ENCODE measurements at regions not wholly inside any gene's neighbourhood (a gene's known extent, or its start where the extent isn't known, plus 50 kb on each side); places are given as distances from the start of the nearest gene placed in this dataset.

DNA sequence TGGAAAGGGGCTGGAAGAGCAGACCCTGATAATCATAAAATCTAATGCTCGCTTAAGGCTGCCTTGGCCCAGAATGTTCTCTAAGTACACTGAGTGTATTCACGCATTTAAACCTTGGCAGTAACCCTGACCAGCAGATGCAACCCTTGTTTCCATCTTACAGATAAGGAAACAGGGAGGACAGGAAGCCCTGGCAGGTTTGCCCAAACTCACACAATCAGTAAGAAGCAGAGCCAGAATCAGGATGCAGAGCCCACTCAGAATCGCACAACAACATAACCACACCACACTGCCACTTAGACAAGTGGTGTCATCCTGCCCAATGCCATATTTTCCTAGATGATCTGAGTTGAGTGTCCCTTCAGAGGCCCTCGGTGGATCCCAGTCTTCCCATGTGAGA lies 214.5 kb upstream of the HES1 start:
- Mint-ChIP-seq H3K4me3 (no peak overlapping the region), H3K9me3 (peaks cover 12 to 23% of the 10 kb centered on the region in 2 experiments), H3K4me1 (peaks cover 4 to 9% of the 10 kb centered on the region in 2 experiments; a peak in 3 of 4 replicates), H3K27me3 (ENCODE audit: low read depth) (peaks cover 13% of the 10 kb centered on the region), H3K36me3 (ENCODE audit: insufficient read depth in 1 of 3, low read depth in 3 of 3) (peaks cover 10 to 21% (median 11%) of the 10 kb centered on the region in 3 experiments; a peak in 6 of 7 replicates), H3K27ac (no peak overlapping the region)
- Histone ChIP-seq H4K5ac (ENCODE audit: insufficient read length, low read depth, low read length) (no peak overlapping the region), H3K18ac (ENCODE audit: insufficient read length, low read depth, low read length) (no peak overlapping the region), H2AK5ac (ENCODE audit: insufficient read length, low read length) (no peak overlapping the region), H3K23me2 (ENCODE audit: insufficient read length, low read depth, low read length, poor library complexity, severe bottlenecking) (no peaks in the 10 kb centered on the region), H2AFZ (ENCODE audit: low read length) (no peak overlapping the region), H3K27me3 (ENCODE audit: insufficient read depth, low read length) (no peaks in the 10 kb centered on the region; the same call in 1 of the 2 replicates), H3K79me1 (ENCODE audit: insufficient read depth, low read depth, low read length, poor library complexity, severe bottlenecking) (no peaks in the 10 kb centered on the region), H4K8ac (replicated peaks; ENCODE audit: insufficient read length, low read depth, low read length) (no peak overlapping the region), H2BK20ac (ENCODE audit: low read depth, low read length, poor library complexity, severe bottlenecking) (no peak overlapping the region), H3K9ac (ENCODE audit: extremely low read depth, insufficient read length, low read length) (no peak overlapping the region), H2BK15ac (ENCODE audit: low read depth, low read length) (no peak overlapping the region), H2BK5ac (ENCODE audit: insufficient read length, low read length) (no peak overlapping the region), H3K27ac (ENCODE audit: insufficient read length, low read depth, low read length) (no peak overlapping the region), H3K4ac (ENCODE audit: low read depth, low read length) (no peak overlapping the region), H4K91ac (ENCODE audit: insufficient read length, low read depth, low read length) (no peak overlapping the region), H3K4me2 (ENCODE audit: insufficient read depth, insufficient read length, low read length) (no peak overlapping the region), H2BK120ac (ENCODE audit: low read depth, low read length, poor library complexity, severe bottlenecking) (no peak overlapping the region), H4K20me1 (ENCODE audit: control insufficient read depth, insufficient read depth, insufficient read length) (no peaks in the 10 kb centered on the region), H3K23ac (ENCODE audit: insufficient read length, low read depth, low read length) (no peak overlapping the region), H3K9me3 (ENCODE audit: control insufficient read depth, low read depth, low read length) (no peaks in the 10 kb centered on the region), H3K79me2 (ENCODE audit: insufficient read depth, low read length) (no peaks in the 10 kb centered on the region), H3K4me1 (ENCODE audit: insufficient read depth, low read length) (no peaks in the 10 kb centered on the region), H3T11ph (ENCODE audit: low read length) (no peak overlapping the region), H3K56ac (ENCODE audit: insufficient read length, low read depth, low read length) (no peak overlapping the region), H3K14ac (ENCODE audit: insufficient read depth, low read length) (no peak overlapping the region), H2BK12ac (ENCODE audit: insufficient read length, low read depth, low read length) (no peak overlapping the region)
- WGBS (ENCODE audit: extremely low coverage, insufficient read length, low lambda C conversion rate): no CpG with 5 or more reads among the region's 4 CpGs
- DNase-seq: no peak
- TF ChIP-seq, protein P1, sequence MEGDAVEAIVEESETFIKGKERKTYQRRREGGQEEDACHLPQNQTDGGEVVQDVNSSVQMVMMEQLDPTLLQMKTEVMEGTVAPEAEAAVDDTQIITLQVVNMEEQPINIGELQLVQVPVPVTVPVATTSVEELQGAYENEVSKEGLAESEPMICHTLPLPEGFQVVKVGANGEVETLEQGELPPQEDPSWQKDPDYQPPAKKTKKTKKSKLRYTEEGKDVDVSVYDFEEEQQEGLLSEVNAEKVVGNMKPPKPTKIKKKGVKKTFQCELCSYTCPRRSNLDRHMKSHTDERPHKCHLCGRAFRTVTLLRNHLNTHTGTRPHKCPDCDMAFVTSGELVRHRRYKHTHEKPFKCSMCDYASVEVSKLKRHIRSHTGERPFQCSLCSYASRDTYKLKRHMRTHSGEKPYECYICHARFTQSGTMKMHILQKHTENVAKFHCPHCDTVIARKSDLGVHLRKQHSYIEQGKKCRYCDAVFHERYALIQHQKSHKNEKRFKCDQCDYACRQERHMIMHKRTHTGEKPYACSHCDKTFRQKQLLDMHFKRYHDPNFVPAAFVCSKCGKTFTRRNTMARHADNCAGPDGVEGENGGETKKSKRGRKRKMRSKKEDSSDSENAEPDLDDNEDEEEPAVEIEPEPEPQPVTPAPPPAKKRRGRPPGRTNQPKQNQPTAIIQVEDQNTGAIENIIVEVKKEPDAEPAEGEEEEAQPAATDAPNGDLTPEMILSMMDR (conservative IDR thresholded peaks at IDR 0.05): no peak

Measured in H9 (cell line).